AG09309 (cell line): ENCODE measurements at regions not wholly inside any gene's neighbourhood (a gene's known extent, or its start where the extent isn't known, plus 50 kb on each side); places are given as distances from the start of the nearest gene placed in this dataset.

Experiments
- DNase-seq: peaks from one replicate; pipeline ENCODE4 v3.0.0-alpha.2; 2010; ENCODE audit warnings: low read depth
- H3K4me3 ChIP-seq: 2 replicates; pipeline ENCODE4 v1.5.1; 2011; ENCODE audit warnings: mild to moderate bottlenecking, low read depth, low read length, moderate library complexity; ENCODE audit not compliant: control insufficient read depth
- TF ChIP-seq, protein P1 (sequence below): IDR thresholded peaks from 2 replicates; pipeline ENCODE4 v1.5.1; 2011; ENCODE audit warnings: mild to moderate bottlenecking, low read depth, low read length, inconsistent platforms; ENCODE audit not compliant: insufficient read depth, control insufficient read depth; ENCODE audit errors: missing control alignments

DNA sequence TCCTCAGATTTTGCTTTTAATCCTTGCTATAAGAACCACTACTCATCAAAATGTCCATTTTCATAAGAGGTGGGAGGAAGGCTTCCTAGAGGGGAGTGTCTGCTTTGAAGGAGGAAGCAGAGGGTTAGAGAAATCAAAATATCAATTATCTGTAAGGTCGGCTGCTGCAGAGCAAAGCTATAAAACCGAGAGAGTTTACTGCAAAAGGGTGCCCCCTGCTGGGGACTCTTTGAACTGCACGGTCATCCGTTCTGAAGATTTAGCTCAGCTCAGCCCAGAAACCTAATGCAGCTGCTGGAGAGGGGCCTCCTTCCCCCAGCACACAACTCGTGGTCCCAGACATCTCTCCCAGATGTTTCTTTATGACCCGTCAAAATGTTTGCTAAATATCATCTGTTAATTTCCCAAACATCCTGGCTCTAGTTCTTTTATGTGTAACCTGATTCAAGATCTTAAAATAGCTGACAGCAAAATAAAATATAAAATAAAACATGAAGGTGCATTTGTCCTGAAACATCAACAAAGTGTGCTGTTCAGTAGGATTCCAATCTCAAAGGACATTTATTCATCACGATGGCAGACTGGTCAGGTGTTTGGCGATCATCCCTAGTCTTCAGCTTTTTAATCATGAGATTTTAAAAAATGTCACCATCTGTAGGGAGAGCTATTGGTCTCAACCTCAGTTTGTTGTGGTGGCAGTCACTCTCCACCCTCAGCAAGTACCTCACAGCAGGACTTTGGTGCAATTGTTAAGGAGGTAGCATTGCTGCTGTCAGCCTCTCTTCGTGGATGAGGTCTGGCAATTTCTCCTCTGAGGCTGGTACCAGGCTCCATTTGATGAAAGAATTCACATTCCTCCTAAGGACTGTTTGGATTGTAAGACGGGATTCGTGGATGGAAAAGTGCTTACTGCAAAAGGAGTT, 185.9 kb downstream of the MTX2 start:
- H3K4me3 ChIP-seq = no peak overlapping the region
- TF ChIP-seq, protein P1, sequence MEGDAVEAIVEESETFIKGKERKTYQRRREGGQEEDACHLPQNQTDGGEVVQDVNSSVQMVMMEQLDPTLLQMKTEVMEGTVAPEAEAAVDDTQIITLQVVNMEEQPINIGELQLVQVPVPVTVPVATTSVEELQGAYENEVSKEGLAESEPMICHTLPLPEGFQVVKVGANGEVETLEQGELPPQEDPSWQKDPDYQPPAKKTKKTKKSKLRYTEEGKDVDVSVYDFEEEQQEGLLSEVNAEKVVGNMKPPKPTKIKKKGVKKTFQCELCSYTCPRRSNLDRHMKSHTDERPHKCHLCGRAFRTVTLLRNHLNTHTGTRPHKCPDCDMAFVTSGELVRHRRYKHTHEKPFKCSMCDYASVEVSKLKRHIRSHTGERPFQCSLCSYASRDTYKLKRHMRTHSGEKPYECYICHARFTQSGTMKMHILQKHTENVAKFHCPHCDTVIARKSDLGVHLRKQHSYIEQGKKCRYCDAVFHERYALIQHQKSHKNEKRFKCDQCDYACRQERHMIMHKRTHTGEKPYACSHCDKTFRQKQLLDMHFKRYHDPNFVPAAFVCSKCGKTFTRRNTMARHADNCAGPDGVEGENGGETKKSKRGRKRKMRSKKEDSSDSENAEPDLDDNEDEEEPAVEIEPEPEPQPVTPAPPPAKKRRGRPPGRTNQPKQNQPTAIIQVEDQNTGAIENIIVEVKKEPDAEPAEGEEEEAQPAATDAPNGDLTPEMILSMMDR = peak; percentile 85
- DNase-seq = no peak

DNA sequence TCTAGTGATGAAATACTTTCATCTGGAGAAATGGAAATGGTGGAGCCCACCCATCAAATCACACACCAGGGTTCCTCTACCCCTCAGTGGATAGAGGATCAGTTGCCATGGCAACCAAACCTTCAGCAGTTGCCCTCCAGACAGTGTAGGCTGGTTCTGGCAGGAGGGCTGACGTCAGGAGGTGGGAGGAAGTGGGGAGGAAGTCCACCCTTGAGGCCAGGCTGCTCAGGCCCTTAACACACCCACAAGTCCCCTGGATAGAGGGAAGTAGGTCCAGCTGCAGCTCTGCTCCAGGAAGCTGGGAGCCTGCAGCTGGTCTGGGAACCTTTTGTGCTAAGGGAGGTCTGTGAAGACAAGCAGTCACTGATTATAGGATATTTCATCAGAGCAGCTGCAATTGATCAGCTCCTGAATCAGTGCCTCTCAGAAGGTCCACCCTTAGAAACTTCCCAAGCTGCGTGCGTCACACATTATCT, 186.6 kb downstream of the MTX2 start:
- peak; percentile 57 for DNase-seq
- TF ChIP-seq, protein P1 = no peak

DNA sequence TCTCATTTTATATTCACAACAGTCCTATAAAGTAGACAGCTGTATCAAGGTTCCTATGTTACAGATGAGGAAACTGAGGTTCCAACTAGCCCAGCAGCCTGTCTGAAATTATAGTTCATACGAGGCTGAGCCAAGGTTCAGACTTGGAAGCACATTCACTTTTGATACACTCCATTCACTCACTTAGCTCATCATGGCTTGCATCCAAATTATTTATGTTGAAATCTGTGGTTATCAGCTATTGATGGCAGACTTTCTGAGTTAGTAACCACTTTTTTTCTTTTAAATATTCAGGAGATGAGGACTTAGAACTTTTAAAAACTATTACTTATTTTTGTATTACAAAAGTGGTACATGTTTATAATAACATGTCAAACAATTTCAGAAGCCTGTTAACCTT, 188.2 kb downstream of the MTX2 start:
- DNase-seq = no peak
- TF ChIP-seq, protein P1 = no peak
- H3K4me3 ChIP-seq = no peak overlapping the region

More for the DNA sequence above, 186.6 kb downstream of the MTX2 start:
- no peak overlapping the region for H3K4me3 ChIP-seq

DNA sequence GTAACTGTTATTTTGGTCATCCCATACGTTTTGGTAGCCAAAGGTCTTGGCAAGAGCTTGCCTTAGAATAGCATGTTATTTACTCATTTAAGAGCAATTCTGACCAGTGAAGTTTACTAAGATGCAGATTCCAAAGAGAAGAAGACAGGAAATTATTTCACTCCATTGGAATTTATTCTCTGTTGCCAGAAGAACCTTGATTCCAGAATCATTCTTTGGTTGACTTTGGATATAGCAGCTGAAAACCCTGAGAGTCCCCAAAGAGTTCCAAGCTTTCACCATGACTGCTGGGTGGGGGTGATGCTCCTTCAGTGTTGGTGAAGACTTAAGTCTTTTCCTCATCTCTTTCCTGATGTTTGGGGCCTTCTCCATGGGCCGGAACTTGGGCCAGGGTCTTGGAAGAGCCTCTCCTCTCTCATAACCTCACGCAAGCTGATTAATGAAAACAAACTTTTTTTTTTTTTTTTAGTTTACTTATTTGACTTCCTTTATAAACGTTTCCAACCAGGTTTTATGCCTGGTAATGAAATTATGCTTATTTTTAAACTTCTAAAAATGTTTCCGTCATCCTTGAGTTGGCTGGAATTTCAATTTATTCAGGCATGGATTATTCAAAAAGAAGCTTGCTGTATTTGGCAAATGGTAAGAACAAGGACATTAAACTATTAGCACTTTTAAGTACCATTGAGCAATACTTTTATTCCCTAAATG, 192.0 kb downstream of the MTX2 start:
- DNase-seq = no peak
- no peak overlapping the region for H3K4me3 ChIP-seq
- TF ChIP-seq, protein P1 = no peak

DNA sequence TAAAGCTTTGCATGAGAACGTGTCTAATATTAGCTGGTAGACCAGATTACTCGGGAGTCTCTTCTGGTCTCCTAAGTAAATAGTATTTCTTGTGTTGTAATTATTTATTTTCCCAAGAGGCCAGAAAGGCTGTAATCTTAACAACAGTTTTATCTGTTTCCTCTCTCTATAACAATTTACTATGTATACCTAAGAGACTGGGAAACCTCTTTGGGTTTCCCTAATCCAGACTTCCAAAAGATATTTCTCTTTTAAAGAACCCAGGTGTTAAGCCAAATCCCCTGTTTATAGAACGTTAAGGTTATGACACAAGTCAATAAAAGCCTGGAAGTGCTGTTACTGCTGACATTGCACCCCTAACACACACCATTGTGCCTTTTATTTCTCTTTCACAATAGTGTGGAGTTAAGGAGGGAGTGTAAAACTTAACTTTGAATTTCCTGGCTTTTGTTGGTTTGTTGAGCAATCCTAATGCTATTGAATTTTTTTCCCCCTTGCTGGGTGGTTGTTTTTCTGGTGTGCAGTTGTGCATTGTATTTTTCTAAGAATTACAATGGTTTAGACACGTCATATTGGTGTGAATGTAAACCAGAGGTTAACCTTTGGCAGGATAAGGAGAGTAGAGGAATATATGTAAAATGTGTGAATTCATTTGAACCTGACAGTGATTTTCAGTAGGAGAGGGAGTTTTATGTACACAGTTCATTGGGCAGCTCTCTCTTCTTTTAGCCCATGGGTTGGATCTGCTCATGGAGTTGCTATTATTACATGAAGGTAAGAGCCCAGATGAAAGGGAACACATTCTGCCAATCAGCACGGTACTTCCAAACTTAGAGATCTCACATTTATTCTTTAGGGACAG, 192.8 kb downstream of the MTX2 start:
- TF ChIP-seq, protein P1 = no peak
- DNase-seq = no peak
- H3K4me3 ChIP-seq = no peak overlapping the region

DNA sequence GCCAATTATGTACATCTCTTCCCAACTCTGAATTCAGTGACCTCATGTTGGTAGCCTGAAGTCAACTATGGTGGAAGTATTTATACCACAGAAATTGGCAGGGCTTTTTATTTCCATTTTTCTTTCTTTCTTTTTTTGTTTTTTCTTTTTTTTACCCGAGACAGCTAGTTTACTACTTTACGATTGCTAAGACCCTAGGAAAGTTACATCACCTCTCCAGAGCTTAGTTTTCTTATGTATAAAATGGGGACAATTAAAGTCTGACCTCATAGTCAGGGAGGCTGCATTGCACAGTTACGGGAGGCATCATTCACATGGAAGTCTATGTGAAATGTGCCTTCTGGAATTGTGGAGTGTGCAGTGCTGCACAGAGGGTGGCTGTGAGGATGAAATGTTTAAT, 194.3 kb downstream of the MTX2 start:
- DNase-seq = no peak
- H3K4me3 ChIP-seq = no peak overlapping the region
- TF ChIP-seq, protein P1 = no peak
